ENCODE measurements at regions not wholly inside any gene's neighbourhood (a gene's known extent, or its start where the extent isn't known, plus 50 kb on each side); places are given as distances from the start of the nearest gene placed in this dataset.

- DNase-seq (ENCODE audit: low read depth, low spot score) (no peak), ATAC-seq (no peak)
- no TSS peak for BruUV-seq (replicated peaks)
- Histone ChIP-seq H3K9me3 (ENCODE audit: control insufficient read depth, insufficient read depth, low read depth, low read length) (no peaks in the 10 kb centered on the region), H3K4me1 (ENCODE audit: control insufficient read depth, insufficient read depth, low read length) (no peaks in the 10 kb centered on the region), H3K27me3 (ENCODE audit: control insufficient read depth, insufficient read depth, low read length) (no peaks in the 10 kb centered on the region), H3K27ac (ENCODE audit: low read length) (no peak overlapping the region), H3K36me3 (ENCODE audit: control insufficient read depth, insufficient read depth, low read length) (no peaks in the 10 kb centered on the region), H3K4me3 (ENCODE audit: low read depth in 2 of 2, low read length in 2 of 2) (no peak overlapping the region)
- POLR2A ChIA-PET, result no interaction called here
- intact Hi-C loops (cut with micrococcal nuclease; ENCODE audit: unreplicated experiment) (no loop called here), in situ Hi-C loops (cut with HindIII; ENCODE audit: low pct_unique_long_range_greater_than_20kb, low sequenced_read_pairs) (no loop called here)
- CTCF ChIA-PET, result no interaction called here
- TF ChIP-seq SIN3A (IDR thresholded peaks at IDR 0.05; ENCODE audit: borderline replicate concordance, insufficient read depth, low read depth, low read length) (no peak), TCF7L2 (IDR thresholded peaks at IDR 0.05; ENCODE audit: low read depth, low read length) (no peak), POLR2AphosphoS5 (IDR thresholded peaks at IDR 0.05; ENCODE audit: low read depth, low read length) (no peak)
- TF ChIP-seq, protein P1, sequence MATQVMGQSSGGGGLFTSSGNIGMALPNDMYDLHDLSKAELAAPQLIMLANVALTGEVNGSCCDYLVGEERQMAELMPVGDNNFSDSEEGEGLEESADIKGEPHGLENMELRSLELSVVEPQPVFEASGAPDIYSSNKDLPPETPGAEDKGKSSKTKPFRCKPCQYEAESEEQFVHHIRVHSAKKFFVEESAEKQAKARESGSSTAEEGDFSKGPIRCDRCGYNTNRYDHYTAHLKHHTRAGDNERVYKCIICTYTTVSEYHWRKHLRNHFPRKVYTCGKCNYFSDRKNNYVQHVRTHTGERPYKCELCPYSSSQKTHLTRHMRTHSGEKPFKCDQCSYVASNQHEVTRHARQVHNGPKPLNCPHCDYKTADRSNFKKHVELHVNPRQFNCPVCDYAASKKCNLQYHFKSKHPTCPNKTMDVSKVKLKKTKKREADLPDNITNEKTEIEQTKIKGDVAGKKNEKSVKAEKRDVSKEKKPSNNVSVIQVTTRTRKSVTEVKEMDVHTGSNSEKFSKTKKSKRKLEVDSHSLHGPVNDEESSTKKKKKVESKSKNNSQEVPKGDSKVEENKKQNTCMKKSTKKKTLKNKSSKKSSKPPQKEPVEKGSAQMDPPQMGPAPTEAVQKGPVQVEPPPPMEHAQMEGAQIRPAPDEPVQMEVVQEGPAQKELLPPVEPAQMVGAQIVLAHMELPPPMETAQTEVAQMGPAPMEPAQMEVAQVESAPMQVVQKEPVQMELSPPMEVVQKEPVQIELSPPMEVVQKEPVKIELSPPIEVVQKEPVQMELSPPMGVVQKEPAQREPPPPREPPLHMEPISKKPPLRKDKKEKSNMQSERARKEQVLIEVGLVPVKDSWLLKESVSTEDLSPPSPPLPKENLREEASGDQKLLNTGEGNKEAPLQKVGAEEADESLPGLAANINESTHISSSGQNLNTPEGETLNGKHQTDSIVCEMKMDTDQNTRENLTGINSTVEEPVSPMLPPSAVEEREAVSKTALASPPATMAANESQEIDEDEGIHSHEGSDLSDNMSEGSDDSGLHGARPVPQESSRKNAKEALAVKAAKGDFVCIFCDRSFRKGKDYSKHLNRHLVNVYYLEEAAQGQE (IDR thresholded peaks at IDR 0.05; ENCODE audit: insufficient read depth in 1 of 2, low read depth in 2 of 2, low read length in 1 of 2), result no peak
- TF ChIP-seq, protein P2, sequence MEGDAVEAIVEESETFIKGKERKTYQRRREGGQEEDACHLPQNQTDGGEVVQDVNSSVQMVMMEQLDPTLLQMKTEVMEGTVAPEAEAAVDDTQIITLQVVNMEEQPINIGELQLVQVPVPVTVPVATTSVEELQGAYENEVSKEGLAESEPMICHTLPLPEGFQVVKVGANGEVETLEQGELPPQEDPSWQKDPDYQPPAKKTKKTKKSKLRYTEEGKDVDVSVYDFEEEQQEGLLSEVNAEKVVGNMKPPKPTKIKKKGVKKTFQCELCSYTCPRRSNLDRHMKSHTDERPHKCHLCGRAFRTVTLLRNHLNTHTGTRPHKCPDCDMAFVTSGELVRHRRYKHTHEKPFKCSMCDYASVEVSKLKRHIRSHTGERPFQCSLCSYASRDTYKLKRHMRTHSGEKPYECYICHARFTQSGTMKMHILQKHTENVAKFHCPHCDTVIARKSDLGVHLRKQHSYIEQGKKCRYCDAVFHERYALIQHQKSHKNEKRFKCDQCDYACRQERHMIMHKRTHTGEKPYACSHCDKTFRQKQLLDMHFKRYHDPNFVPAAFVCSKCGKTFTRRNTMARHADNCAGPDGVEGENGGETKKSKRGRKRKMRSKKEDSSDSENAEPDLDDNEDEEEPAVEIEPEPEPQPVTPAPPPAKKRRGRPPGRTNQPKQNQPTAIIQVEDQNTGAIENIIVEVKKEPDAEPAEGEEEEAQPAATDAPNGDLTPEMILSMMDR (IDR thresholded peaks at IDR 0.05), result no peak
These were observed 110.5 kb upstream of the CDYL start for GRCh38 chr6:4665489-4666417.

- no peaks in the 10 kb centered on the region for H3K4me1 ChIP-seq (ENCODE audit: control insufficient read depth, insufficient read depth, low read length)
- ChIA-PET POLR2A (no interaction called here), CTCF (no interaction called here)
- in situ Hi-C loops (cut with HindIII; ENCODE audit: low pct_unique_long_range_greater_than_20kb, low sequenced_read_pairs), result no loop called here
- ATAC-seq (no peak), DNase-seq (ENCODE audit: low read depth, low spot score) (no peak)
- H3K9me3 ChIP-seq (ENCODE audit: control insufficient read depth, insufficient read depth, low read depth, low read length), result no peaks in the 10 kb centered on the region
- no peak overlapping the region for H3K4me3 ChIP-seq (ENCODE audit: low read depth in 2 of 2, low read length in 2 of 2)
- no peaks in the 10 kb centered on the region for H3K36me3 ChIP-seq (ENCODE audit: control insufficient read depth, insufficient read depth, low read length)
- intact Hi-C loops (cut with micrococcal nuclease; ENCODE audit: unreplicated experiment), result no loop called here
- H3K27me3 ChIP-seq (ENCODE audit: control insufficient read depth, insufficient read depth, low read length), result no peaks in the 10 kb centered on the region
- BruUV-seq (replicated peaks), result no TSS peak
- TF ChIP-seq SIN3A (IDR thresholded peaks at IDR 0.05; ENCODE audit: borderline replicate concordance, insufficient read depth, low read depth, low read length), result no peak
- H3K27ac ChIP-seq (ENCODE audit: low read length), result no peak overlapping the region
These were observed 111.3 kb upstream of the CDYL start for GRCh38 chr6:4664911-4665310.

DNA sequence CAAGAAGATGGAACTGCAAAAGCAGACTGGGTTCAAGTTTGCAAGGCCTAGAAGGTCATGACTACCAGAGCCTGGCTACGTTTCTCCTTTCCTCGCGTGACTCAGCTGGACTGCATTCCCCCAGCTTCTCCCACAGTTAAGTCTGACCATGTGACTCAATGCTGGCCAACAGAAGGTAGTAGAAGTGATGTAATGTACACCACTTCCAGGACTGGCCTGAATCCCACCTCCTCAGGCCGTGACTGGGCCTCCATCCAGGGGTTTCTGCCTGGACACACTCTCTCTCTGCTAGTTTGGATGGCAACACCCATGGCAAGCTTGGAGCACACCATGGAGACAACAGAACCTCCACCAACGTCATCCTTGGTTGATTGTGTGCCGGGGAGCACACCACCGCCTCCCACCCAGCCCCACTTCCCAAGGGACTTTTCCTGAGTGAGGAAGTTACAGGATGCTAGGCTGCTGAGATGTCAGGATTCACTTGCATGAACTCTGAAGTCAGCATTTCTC is 112.0 kb upstream of the CDYL start:
- intact Hi-C loops (cut with micrococcal nuclease; ENCODE audit: unreplicated experiment) (no loop called here), in situ Hi-C loops (cut with HindIII; ENCODE audit: low pct_unique_long_range_greater_than_20kb, low sequenced_read_pairs) (no loop called here)
- DNase-seq (ENCODE audit: low read depth, low spot score), result no peak

More for the DNA sequence above, 112.0 kb upstream of the CDYL start:
- Histone ChIP-seq H3K9me3 (ENCODE audit: control insufficient read depth, insufficient read depth, low read depth, low read length) (no peaks in the 10 kb centered on the region), H3K4me1 (ENCODE audit: control insufficient read depth, insufficient read depth, low read length) (no peaks in the 10 kb centered on the region), H3K27me3 (ENCODE audit: control insufficient read depth, insufficient read depth, low read length) (no peaks in the 10 kb centered on the region), H3K4me3 (ENCODE audit: low read depth in 2 of 2, low read length in 2 of 2) (no peak overlapping the region), H3K36me3 (ENCODE audit: control insufficient read depth, insufficient read depth, low read length) (no peaks in the 10 kb centered on the region), H3K27ac (ENCODE audit: low read length) (no peak overlapping the region)
- ChIA-PET CTCF (no interaction called here), POLR2A (no interaction called here)
- ATAC-seq, result no peak
- TF ChIP-seq POLR2AphosphoS5 (IDR thresholded peaks at IDR 0.05; ENCODE audit: low read depth, low read length), result no peak
- TF ChIP-seq, protein P1 (IDR thresholded peaks at IDR 0.05; ENCODE audit: insufficient read depth in 1 of 2, low read depth in 2 of 2, low read length in 1 of 2), result no peak
- TF ChIP-seq, protein P2 (IDR thresholded peaks at IDR 0.05), result no peak
- no TSS peak for BruUV-seq (replicated peaks)

Data from Panc1 (cell line).